ENCODE measurements at regions not wholly inside any gene's neighbourhood (a gene's known extent, or its start where the extent isn't known, plus 50 kb on each side); places are given as distances from the start of the nearest gene placed in this dataset.

DNA sequence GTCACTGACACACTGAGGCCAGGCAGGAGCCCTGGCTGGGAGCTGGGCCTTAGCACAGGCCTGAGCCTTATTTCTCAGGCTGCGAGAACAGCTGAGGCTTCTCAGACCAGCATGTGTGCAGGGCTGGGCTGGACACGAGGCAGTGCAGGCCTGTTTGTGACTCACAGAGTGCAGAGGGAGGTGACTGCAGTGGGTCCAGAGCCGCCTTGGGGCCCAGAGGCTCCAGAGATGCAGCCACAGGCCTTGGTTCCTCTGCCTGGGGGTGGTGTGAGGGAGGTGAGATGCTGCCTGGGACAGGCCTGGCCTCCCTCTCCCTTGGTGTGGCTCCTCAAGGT is 61.2 kb upstream of the ETV3 start:
- TF ChIP-seq, protein P1, sequence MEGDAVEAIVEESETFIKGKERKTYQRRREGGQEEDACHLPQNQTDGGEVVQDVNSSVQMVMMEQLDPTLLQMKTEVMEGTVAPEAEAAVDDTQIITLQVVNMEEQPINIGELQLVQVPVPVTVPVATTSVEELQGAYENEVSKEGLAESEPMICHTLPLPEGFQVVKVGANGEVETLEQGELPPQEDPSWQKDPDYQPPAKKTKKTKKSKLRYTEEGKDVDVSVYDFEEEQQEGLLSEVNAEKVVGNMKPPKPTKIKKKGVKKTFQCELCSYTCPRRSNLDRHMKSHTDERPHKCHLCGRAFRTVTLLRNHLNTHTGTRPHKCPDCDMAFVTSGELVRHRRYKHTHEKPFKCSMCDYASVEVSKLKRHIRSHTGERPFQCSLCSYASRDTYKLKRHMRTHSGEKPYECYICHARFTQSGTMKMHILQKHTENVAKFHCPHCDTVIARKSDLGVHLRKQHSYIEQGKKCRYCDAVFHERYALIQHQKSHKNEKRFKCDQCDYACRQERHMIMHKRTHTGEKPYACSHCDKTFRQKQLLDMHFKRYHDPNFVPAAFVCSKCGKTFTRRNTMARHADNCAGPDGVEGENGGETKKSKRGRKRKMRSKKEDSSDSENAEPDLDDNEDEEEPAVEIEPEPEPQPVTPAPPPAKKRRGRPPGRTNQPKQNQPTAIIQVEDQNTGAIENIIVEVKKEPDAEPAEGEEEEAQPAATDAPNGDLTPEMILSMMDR (IDR thresholded peaks at IDR 0.05), result no peak
- TF ChIP-seq EP300 (IDR thresholded peaks at IDR 0.05), result no peak
- no peak for TF ChIP-seq POLR2A (IDR thresholded peaks at IDR 0.05)
